ENCODE measurements at regions not wholly inside any gene's neighbourhood (a gene's known extent, or its start where the extent isn't known, plus 50 kb on each side); places are given as distances from the start of the nearest gene placed in this dataset.

- DNase-seq = no peak
These were observed 585.2 kb downstream of the HAO1 start for GRCh38 chr20:7355051-7355450.

GRCh38 chr20:7358670-7359069, 581.6 kb downstream of the HAO1 start:
- DNase-seq = no peak

GRCh38 chr20:7359739-7360138, 580.5 kb downstream of the HAO1 start:
- DNase-seq = no peak

- no peak for DNase-seq
These were observed 578.9 kb downstream of the HAO1 start for GRCh38 chr20:7361321-7361720.

- DNase-seq = no peak
These were observed 578.3 kb downstream of the HAO1 start for GRCh38 chr20:7361931-7362330.

- no peak for DNase-seq
These were observed 577.7 kb downstream of the HAO1 start for GRCh38 chr20:7362601-7363000.

- DNase-seq = no peak
These were observed 574.1 kb downstream of the HAO1 start for GRCh38 chr20:7366189-7366588.

GRCh38 chr20:7371518-7372163, 568.6 kb downstream of the HAO1 start:
- DNase-seq = no peak

- DNase-seq = peak; percentile 65
These were observed 564.4 kb downstream of the HAO1 start for GRCh38 chr20:7375905-7376304.

GRCh38 chr20:7378864-7379605, 561.2 kb downstream of the HAO1 start:
- no peak for DNase-seq

- no peak for DNase-seq
These were observed 560.5 kb downstream of the HAO1 start for GRCh38 chr20:7379621-7380220.

- no peak for DNase-seq
These were observed 557.0 kb downstream of the HAO1 start for GRCh38 chr20:7383216-7383615.

GRCh38 chr20:7387638-7388193, 552.5 kb downstream of the HAO1 start:
- DNase-seq = no peak

- DNase-seq = no peak
These were observed 551.0 kb downstream of the HAO1 start for GRCh38 chr20:7389216-7389615.

GRCh38 chr20:7392542-7393206, 547.6 kb downstream of the HAO1 start:
- DNase-seq = no peak

GRCh38 chr20:7399114-7399513, 541.1 kb downstream of the HAO1 start:
- DNase-seq = no peak

GRCh38 chr20:7399575-7399974, 540.7 kb downstream of the HAO1 start:
- no peak for DNase-seq

GRCh38 chr20:7406671-7407070, 533.6 kb downstream of the HAO1 start:
- no peak for DNase-seq

GRCh38 chr20:7410150-7410549, 530.1 kb downstream of the HAO1 start:
- no peak for DNase-seq

GRCh38 chr20:7411075-7411474, 529.2 kb downstream of the HAO1 start:
- DNase-seq = no peak

GRCh38 chr20:7415427-7415826, 524.8 kb downstream of the HAO1 start:
- no peak for DNase-seq

GRCh38 chr20:7416382-7416781, 523.9 kb downstream of the HAO1 start:
- DNase-seq = no peak

- DNase-seq = no peak
These were observed 519.9 kb downstream of the HAO1 start for GRCh38 chr20:7420345-7420744.

All from hematopoietic multipotent progenitor cell treated with erythropoietin and hydrocortisone succinate and interleukin-3 and kit ligand, for 4 days (in vitro differentiated cells).